ENCODE measurements at regions not wholly inside any gene's neighbourhood (a gene's known extent, or its start where the extent isn't known, plus 50 kb on each side); places are given as distances from the start of the nearest gene placed in this dataset.

DNA sequence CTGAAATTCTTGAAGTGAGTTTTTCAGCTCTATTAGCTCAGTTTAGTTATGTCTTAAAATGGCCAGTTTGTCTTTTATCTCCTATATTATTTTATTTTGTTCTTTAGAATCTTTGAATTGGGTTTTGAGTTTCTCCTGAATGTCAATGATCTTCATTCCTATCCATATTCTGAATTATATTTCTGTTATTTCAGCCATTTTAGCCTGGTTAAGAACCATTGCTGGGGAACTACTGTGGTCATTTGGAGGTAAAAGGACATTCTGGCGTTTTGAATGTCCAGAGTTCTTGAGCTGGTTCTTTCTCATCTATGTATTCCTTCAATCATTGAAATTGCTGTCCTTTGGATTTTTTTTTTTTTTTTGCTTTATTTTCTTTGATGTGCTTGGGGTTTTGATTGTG lies 203.9 kb upstream of the HS3ST4 start:
- no peaks in the 10 kb centered on the region for H3K9me2 ChIP-seq (replicated peaks; ENCODE audit: control insufficient read depth, low read length)

DNA sequence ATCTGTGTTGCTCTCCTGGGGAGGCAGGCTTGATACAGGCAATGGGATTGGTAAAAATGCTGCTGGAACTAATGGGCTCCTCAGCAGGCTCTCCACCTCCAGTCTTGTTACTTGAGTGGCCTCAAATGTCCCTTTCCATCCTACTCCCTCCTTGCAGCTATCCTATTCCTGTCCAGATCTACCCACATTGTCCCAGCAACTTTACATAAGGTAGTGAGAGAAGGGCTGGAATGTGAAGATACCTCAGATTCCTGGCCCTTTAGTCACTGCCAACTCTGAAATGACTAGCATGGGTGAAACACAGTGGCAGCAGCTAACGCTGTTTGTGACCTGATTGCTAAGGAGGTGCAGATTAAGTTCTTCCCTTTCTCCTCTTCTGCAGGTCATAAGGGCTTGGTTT lies 210.1 kb upstream of the HS3ST4 start:
- no peaks in the 10 kb centered on the region for H3K9me2 ChIP-seq (replicated peaks; ENCODE audit: control insufficient read depth, low read length)
- H3K36me3 ChIP-seq (ENCODE audit: control insufficient read depth, low read length) = no peaks in the 10 kb centered on the region
- no peaks in the 10 kb centered on the region for H3F3A ChIP-seq (ENCODE audit: control insufficient read depth, insufficient read depth)
- no peaks in the 10 kb centered on the region for H4K20me1 ChIP-seq (ENCODE audit: control insufficient read depth, insufficient read depth, low read depth, low read length)
- no peak overlapping the region for H3K4me3 ChIP-seq (ENCODE audit: low read length)
- H3K4me2 ChIP-seq (ENCODE audit: low read length) = no peak overlapping the region
- no peaks in the 10 kb centered on the region for H3K9me3 ChIP-seq (ENCODE audit: control insufficient read depth, insufficient read depth, low read length)
- no peaks in the 10 kb centered on the region for H3K79me2 ChIP-seq (ENCODE audit: control insufficient read depth, low read length)
- H3K27me3 ChIP-seq (ENCODE audit: control insufficient read depth, low read length) = no peaks in the 10 kb centered on the region
- TF ChIP-seq EZH2phosphoT487 (IDR thresholded peaks at IDR 0.05; ENCODE audit: borderline replicate concordance, low read length) = no peak
- H3K4me1 ChIP-seq (ENCODE audit: control insufficient read depth, low read length) = no peaks in the 10 kb centered on the region
- H3K27ac ChIP-seq (ENCODE audit: low read depth, low read length) = no peak overlapping the region

More for the DNA sequence above, 203.9 kb upstream of the HS3ST4 start:
- Histone ChIP-seq H3K9me3 (ENCODE audit: control insufficient read depth, insufficient read depth, low read length) (no peaks in the 10 kb centered on the region), H3F3A (ENCODE audit: control insufficient read depth, insufficient read depth) (no peaks in the 10 kb centered on the region), H3K27ac (ENCODE audit: low read depth, low read length) (no peak overlapping the region), H3K4me3 (ENCODE audit: low read length) (no peak overlapping the region), H3K79me2 (ENCODE audit: control insufficient read depth, low read length) (no peaks in the 10 kb centered on the region), H3K4me2 (ENCODE audit: low read length) (no peak overlapping the region), H3K27me3 (ENCODE audit: control insufficient read depth, low read length) (no peaks in the 10 kb centered on the region), H3K4me1 (ENCODE audit: control insufficient read depth, low read length) (no peaks in the 10 kb centered on the region), H3K36me3 (ENCODE audit: control insufficient read depth, low read length) (no peaks in the 10 kb centered on the region), H4K20me1 (ENCODE audit: control insufficient read depth, insufficient read depth, low read depth, low read length) (no peaks in the 10 kb centered on the region)
- TF ChIP-seq, protein P1, sequence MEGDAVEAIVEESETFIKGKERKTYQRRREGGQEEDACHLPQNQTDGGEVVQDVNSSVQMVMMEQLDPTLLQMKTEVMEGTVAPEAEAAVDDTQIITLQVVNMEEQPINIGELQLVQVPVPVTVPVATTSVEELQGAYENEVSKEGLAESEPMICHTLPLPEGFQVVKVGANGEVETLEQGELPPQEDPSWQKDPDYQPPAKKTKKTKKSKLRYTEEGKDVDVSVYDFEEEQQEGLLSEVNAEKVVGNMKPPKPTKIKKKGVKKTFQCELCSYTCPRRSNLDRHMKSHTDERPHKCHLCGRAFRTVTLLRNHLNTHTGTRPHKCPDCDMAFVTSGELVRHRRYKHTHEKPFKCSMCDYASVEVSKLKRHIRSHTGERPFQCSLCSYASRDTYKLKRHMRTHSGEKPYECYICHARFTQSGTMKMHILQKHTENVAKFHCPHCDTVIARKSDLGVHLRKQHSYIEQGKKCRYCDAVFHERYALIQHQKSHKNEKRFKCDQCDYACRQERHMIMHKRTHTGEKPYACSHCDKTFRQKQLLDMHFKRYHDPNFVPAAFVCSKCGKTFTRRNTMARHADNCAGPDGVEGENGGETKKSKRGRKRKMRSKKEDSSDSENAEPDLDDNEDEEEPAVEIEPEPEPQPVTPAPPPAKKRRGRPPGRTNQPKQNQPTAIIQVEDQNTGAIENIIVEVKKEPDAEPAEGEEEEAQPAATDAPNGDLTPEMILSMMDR (IDR thresholded peaks at IDR 0.05; ENCODE audit: low read depth, low read length, poor library complexity, severe bottlenecking) = no peak
- TF ChIP-seq EZH2phosphoT487 (IDR thresholded peaks at IDR 0.05; ENCODE audit: borderline replicate concordance, low read length) = no peak

DNA sequence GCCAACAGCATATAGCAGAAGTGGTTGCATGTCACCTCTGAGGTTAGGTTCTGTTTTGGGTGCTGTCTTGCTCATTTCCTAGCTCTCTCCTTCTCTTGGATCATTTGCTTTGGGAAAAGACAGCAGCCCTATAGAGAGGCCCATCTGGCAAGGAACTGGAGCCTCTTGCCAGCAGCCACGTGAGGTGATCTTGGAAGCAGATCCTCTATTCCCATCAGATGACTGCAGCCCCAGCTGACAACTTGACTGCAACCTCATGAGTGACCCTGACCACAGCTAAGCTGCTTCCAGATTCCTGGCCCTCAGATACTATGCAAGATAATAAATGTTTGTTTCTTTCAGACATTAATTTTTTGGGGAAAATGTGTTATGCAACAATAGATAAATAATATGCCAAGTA lies 213.3 kb upstream of the HS3ST4 start:
- Histone ChIP-seq H3K36me3 (ENCODE audit: control insufficient read depth, low read length) (no peaks in the 10 kb centered on the region), H3K4me3 (ENCODE audit: low read length) (no peak overlapping the region), H3K27me3 (ENCODE audit: control insufficient read depth, low read length) (0 out of 2 replicates have a peak, but pooled peaks cover 5% of the 10 kb centered on the region), H3K9me2 (replicated peaks; ENCODE audit: control insufficient read depth, low read length) (no peaks in the 10 kb centered on the region), H3K4me1 (ENCODE audit: control insufficient read depth, low read length) (no peaks in the 10 kb centered on the region), H3K79me2 (ENCODE audit: control insufficient read depth, low read length) (no peaks in the 10 kb centered on the region), H3K9me3 (ENCODE audit: control insufficient read depth, insufficient read depth, low read length) (no peaks in the 10 kb centered on the region), H3K27ac (ENCODE audit: low read depth, low read length) (no peak overlapping the region), H3F3A (ENCODE audit: control insufficient read depth, insufficient read depth) (no peaks in the 10 kb centered on the region), H4K20me1 (ENCODE audit: control insufficient read depth, insufficient read depth, low read depth, low read length) (no peaks in the 10 kb centered on the region), H3K4me2 (ENCODE audit: low read length) (no peak overlapping the region)
- TF ChIP-seq, protein P1 (IDR thresholded peaks at IDR 0.05; ENCODE audit: low read depth, low read length, poor library complexity, severe bottlenecking) = no peak
- TF ChIP-seq EZH2phosphoT487 (IDR thresholded peaks at IDR 0.05; ENCODE audit: borderline replicate concordance, low read length) = no peak

DNA sequence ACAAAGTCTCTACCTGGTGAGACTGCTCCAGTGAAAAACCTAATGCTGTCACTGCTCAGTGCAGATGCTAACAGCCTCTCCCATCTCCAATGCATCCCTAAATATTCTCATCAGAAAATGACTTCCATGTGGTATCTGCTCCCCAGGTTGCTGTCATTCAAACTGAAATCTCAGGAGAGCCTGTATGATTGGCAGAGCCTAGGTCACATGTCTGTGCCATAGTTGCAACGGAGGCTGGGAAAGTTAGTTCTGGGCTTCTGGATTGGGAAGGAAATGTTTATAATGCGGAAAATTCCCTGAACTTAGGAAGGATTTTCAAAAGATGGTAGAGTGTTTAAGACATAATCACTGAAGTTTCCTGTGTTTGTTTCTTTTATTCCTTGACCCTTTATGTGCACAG lies 206.4 kb upstream of the ZKSCAN2 start:
- Histone ChIP-seq H3K36me3 (ENCODE audit: control insufficient read depth, low read length) (no peaks in the 10 kb centered on the region), H3F3A (ENCODE audit: control insufficient read depth, insufficient read depth) (no peaks in the 10 kb centered on the region), H3K27ac (ENCODE audit: low read depth, low read length) (no peak overlapping the region), H3K4me3 (ENCODE audit: low read length) (no peak overlapping the region), H4K20me1 (ENCODE audit: control insufficient read depth, insufficient read depth, low read depth, low read length) (no peaks in the 10 kb centered on the region), H3K79me2 (ENCODE audit: control insufficient read depth, low read length) (no peaks in the 10 kb centered on the region), H3K9me3 (ENCODE audit: control insufficient read depth, insufficient read depth, low read length) (no peaks in the 10 kb centered on the region), H3K9me2 (replicated peaks; ENCODE audit: control insufficient read depth, low read length) (no peaks in the 10 kb centered on the region), H3K4me1 (ENCODE audit: control insufficient read depth, low read length) (no peaks in the 10 kb centered on the region), H3K4me2 (ENCODE audit: low read length) (no peak overlapping the region), H3K27me3 (ENCODE audit: control insufficient read depth, low read length) (no peaks in the 10 kb centered on the region)
- no peak for TF ChIP-seq EZH2phosphoT487 (IDR thresholded peaks at IDR 0.05; ENCODE audit: borderline replicate concordance, low read length)
- TF ChIP-seq, protein P1 (IDR thresholded peaks at IDR 0.05; ENCODE audit: low read depth, low read length, poor library complexity, severe bottlenecking) = no peak

All from DOHH2 (cell line).